ENCODE measurements at regions not wholly inside any gene's neighbourhood (a gene's known extent, or its start where the extent isn't known, plus 50 kb on each side); places are given as distances from the start of the nearest gene placed in this dataset.

DNA sequence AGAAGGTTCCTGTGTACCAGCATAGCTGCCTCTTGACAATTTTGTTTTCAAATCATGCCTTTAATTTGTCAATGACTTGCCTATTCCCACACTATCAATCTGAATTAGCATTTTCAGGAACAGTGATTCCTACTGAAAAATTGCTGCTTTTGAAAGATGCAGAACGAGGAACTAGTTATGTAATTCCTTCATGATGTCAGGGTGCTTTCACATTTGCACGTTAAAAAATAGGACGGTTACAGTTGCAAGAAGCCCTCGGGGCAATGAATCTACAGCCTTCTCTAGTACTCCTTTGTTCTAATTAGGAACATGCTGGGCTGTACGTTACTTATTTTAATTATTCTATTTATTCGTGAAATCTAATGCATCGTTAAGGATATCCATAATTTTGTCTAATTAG, 253.9 kb downstream of the OTUD1 start:
- no peak for TF ChIP-seq EZH2phosphoT487 (IDR thresholded peaks at IDR 0.05; ENCODE audit: low read depth)
- TF ChIP-seq, protein P1, sequence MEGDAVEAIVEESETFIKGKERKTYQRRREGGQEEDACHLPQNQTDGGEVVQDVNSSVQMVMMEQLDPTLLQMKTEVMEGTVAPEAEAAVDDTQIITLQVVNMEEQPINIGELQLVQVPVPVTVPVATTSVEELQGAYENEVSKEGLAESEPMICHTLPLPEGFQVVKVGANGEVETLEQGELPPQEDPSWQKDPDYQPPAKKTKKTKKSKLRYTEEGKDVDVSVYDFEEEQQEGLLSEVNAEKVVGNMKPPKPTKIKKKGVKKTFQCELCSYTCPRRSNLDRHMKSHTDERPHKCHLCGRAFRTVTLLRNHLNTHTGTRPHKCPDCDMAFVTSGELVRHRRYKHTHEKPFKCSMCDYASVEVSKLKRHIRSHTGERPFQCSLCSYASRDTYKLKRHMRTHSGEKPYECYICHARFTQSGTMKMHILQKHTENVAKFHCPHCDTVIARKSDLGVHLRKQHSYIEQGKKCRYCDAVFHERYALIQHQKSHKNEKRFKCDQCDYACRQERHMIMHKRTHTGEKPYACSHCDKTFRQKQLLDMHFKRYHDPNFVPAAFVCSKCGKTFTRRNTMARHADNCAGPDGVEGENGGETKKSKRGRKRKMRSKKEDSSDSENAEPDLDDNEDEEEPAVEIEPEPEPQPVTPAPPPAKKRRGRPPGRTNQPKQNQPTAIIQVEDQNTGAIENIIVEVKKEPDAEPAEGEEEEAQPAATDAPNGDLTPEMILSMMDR (IDR thresholded peaks at IDR 0.05; ENCODE audit: low read depth, low read length), result no peak
